NCI-H2107 treated with DMSO at 0.1 percent for 48 hours (cell line): ENCODE measurements at regions not wholly inside any gene's neighbourhood (a gene's known extent, or its start where the extent isn't known, plus 50 kb on each side); places are given as distances from the start of the nearest gene placed in this dataset.
"Not testable (repeated sequence)": the region's sequence is repeated elsewhere in the genome, so short reads cannot be mapped to it uniquely, and the experiment has no call there.

ENCODE experiments used
- DNase-seq: peaks from one replicate; lab custom pipeline; 2025; ENCODE audit not compliant: unreplicated experiment; lab: John Stamatoyannopoulos, UW

DNA sequence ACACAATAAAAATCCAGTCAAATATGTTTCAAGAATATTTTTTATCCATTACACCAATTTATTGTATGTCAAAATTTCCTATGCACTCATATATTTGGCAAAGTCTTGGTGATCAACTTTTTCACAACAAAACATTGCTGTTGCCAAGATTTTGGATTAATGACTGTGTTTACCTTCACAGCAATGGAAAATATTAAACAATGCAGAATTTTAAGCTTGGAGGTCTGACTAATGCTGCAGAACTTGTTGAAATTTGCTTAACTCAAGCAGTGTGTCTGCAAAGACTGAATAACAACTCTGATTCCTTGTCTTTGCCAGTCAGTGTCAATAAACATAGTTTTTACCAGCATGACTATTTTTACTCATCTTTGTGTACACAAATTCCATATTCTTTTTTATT is 336.4 kb downstream of the CCER1 start:
- DNase-seq = no peak

DNA sequence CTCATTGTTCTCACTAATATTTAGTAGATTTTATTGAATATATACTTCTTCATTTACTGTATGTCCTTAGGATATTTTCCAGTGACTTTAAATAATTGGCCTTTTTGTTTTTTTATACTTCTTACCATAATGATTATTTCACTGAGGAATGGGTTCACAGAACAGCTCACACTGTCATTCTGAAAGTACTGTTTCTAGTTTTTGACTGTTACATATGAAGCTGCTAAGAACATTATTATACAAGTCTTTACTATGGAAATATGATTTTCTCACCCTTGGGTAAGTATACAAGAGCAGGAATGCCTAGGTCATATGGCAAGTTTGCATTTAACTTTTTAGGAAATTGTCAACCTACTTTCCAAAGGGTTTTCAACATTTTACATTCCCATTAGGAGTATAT is 343.1 kb downstream of the CCER1 start:
- no peak for DNase-seq

DNA sequence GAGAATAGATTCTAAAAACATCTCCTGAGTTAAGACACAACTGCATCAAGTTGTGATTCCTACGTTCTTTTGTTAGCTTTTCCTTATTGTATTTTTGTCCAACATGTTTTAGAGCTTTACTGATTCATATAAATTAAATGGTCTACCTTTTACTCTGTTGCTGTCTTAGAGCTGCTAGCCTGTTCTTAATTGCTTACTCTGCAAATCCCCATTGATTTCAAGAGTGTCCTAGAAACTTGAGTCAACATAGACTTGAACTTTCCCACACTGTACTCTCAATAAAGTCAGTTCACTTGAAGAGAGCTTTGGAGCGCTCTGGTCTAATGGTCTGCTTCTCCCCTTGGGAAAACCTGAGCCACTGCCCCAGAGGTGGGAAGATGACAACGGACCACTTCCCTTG is 343.9 kb downstream of the CCER1 start:
- DNase-seq = no peak

DNA sequence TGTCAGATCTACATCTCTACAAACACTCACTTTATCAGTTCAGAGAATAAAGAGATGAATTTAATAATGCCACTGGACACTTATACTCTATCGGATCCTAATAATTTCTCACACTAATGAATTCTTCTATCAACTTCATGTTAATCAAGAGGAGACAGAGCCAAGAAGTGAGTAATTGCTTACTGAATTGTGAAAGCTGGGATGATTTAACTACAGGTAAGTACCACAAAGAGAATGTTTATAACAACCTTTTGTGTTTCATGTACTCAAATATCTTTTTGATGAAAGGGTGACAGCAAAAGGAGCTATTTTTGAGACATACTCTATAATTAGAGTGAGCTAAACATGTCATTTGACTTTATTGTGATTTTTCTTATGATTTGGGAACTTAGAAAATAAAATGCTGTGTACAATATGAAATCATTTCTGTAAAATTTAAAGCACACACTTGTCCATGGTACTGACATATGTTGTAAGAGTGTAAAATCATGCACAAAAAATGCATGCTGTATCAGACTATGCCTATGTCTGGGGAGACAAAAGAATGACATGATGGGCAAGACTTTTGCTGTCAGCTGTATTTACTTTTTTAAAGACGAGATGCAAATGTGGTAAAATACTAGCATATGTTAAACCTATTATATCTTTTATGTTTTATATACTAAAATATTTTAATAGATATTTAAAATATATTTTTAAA is 361.2 kb downstream of the CCER1 start:
- no peak for DNase-seq

DNA sequence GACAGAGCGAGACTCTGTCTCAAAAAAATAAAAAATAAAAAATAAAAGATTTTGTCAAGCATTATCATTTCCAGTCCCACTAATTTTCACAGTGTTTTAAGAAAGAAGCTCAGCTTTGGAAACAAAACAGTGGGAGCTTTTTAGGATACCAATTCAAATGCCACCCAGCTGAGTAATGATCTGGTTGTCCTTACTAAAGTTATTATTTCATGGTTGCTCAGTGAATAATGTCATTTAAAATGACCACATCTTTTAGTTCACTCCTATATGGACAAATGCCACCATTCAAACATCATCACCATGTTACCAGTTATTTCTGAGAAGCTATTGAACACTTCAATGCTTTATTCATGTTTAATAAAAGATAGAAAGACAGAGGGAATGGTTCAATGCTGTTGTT is 365.0 kb downstream of the CCER1 start:
- no peak for DNase-seq

DNA sequence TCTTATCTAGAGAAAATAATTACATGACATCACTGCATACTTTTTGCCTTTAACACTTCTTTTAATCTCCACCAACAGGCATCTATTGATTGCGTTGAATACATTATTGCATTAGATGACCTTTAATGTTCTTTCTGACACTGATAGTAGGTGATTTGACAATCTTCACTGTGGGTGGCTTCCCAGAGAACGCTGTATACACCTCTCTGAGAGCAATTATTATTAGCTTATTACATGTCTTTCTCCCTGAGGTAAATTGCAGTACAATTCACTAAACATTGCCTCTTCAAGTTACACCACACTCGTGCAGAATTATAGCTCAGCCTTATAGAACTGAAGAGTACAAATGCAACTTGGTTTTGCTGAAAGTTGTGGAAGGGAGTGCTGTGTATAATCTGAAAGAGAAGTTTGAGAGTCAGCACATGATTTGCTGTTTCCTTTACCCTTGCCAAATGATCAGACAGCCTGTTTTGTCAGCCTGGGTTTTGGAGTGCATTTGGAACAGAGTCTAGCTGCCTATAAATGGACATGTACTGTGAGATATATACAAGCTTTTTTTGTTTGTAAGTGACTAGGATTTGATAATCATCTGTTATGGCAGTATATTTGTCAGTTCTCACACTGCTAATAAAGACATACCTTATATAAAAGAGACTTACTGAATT is 369.2 kb downstream of the CCER1 start:
- DNase-seq = no peak

DNA sequence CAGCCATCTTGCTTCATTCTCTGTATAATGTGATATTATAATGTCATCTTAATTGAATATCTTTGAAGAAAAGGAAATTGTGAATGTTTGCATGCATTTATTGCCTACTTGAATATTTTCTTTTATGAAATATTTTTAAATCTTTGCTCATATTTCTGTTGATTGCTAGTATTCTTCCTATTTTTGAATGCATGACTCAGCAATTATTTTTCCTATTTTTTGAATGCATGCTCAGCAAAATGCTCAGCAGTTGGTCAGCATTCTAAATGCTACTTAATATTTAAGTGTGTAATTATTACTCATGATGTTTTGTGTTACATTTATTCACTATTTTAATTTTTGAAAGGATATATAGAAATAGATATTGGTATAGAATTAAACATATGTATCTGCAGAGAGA is 378.3 kb downstream of the CCER1 start:
- DNase-seq = no peak

DNA sequence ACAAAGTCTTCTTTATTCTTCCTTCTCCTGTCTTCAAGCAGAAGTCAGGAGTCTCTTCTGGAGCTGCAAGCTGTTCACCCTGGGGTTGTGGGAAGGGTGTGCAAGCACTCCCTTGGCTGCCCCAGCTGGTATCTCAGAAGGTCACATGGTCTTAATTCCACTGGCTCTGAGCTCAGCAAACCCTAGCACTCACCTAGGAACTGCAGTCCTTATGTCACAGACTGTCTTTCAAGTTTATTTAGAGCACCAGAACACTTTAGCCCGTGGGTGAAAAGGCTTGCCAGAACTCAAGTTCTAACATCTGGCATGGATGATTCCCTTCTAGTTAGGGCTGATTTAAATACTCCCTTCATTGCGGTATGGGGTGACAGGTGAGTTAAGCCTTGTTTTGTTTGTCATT is 379.0 kb downstream of the CCER1 start:
- DNase-seq = no peak

DNA sequence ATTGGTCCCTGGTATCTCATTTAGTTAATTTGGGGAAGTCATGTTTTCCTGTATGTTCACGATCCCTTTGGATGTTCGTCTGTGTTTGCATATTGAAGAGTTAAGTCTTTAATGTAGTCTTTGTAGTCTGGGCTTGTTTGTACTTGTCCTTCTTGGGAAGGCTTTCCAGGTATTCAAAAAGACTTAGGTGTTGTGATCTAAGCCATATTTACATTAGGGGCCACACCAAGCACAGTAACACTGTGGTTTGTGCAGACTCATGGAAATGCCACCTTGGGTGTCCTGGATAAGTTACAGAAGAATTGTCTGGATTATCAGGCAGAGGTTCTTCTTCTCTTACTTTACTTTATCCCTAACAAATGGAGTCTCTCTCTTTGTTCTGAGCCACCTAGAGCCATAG is 380.3 kb downstream of the CCER1 start:
- DNase-seq = no peak

DNA sequence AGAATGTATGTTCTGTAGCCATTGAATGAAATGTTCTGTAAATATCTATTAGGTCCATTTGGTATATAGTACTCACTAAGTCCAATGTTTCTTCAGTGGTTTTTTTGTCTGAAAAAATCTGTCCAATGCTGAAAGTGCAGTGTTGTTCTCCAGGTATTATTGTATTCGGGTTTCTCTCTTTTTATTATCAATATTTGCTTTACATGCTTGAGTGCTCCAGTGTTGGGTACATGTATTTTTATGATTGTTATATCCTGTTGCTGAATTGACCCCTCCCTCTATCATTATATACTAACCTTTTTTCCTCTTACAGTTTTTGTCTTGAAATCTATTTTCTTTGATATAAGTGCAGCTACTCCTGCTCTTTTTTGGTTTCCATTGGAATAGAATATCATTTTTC is 382.2 kb downstream of the CCER1 start:
- no peak for DNase-seq

DNA sequence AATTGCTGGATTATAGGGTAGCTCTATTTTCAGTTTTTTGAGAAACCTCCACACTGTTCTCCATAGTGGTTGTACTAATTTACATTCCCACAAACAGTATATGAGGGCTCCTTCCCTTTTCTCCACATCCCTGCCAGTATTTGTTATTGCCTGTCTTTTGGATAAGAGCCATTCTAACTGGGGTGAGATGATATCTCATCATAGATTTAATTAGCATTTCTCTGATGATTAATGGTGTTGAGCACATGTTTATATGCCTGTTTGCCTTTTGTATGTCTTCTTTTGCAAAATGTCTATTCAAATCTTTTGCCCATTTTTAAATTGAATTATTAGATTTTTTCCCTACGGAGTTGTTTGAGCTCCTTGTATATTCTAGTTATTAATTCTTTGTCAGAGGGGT is 385.3 kb downstream of the CCER1 start:
- DNase-seq = no peak

DNA sequence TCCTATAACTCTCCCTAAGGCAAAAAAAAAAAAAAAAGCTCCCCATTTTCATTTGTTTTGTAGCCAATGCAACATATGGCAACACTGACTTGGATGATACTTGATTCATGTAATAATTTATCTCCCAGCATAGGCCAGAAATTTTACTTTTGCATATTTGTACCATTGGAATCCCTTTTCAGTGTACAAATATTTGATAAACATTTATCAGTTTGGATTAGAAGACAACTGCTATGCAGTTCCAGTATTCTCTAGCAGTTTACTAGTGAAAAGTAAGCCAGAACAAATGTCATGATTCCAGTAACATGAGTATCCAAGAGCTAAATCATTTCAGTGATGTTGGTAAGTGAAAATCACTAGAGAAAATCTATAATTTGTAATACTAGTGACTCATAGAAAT is 392.3 kb downstream of the CCER1 start:
- no peak for DNase-seq

DNA sequence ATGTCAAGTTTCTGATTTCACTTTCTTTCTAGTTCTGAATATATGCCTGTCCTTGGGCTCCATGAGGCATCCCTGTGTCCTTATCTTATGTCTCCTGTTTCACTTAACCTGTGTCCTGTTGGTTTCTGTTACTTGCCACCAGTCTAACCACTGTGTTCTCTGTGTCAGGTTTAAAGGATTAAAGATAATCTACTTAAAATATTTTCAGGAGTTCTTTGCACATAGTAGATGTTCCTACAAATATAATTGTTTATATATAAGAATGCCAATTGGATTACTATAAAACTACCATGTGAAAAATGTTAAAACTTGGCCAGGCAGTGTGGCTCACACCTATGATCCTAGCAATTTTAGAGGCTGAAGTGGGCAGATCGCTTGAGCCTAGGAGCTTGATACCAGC is 406.4 kb downstream of the CCER1 start:
- DNase-seq = no peak

DNA sequence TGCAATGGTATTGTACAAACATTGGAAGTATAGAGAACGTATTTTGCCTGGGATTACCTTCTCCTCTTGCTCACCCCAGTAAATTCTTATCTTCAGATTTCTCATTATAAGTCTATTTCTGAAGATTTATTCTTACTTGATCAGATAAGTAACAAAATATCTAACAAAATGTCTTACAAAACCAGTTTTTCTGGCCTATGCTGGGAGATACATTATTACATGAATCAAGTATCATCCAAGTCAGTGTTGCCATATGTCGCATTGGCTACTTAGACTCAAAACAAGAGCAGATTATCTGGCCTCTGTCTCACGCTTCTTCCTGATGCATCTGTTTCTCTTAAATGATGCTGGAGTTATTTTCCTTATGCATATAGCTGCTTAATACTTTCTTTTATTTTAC is 408.5 kb downstream of the CCER1 start:
- DNase-seq = no peak

DNA sequence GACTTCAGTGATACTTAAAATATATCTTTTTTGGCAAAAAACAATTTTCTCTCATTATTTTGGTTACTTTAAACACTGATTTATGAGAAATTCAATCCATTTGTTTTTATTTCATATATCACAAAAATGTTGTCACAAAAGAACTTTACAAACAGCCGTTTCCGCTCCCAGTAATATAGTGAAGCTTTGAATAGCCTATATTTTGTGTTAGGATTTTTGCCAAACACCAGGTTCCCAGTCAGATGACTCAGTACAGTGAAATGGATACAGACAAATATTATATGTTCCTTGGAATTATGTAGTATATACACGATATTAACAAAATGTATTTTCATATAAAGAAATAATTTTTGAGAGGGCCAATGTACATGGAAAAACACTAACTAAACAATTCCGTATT is 411.1 kb downstream of the CCER1 start:
- DNase-seq = no peak

DNA sequence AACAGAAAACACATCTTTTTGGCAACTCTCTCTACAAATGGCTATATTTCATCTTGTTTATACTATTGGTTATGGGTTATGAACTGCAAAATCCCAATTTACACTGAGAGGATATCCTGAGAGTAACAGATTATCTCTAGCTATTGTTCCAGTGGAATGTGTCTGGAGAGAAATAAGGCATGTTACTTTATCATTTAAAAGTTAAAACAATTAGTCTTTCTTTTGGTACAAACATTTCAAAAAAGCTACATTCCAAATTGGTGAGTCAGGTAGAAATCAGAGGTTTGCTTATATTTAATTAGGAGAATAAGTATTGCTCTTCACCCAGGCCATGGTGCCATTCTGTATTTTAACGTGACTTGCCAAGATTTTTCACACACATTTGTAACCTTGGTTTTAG is 411.6 kb downstream of the CCER1 start:
- no peak for DNase-seq

DNA sequence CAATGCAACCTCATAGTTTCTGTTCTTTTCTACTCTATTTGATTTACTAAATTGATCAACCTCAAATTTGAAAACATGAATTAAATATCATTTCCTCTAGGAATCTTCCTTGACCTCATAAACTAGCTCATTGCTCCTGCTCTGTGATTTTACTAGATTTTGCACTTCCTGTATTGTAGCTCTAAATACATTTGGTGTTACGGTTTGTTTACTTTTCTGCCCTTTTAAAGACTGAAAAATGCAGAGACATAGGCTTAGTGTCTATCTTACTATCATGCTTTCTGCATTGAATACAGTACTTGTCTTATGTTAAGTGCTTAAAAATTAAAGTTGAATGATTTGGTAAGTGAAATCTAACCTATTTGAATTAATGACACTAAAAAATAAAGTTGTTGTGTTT is 412.1 kb downstream of the CCER1 start:
- DNase-seq = not testable (repeated sequence)

DNA sequence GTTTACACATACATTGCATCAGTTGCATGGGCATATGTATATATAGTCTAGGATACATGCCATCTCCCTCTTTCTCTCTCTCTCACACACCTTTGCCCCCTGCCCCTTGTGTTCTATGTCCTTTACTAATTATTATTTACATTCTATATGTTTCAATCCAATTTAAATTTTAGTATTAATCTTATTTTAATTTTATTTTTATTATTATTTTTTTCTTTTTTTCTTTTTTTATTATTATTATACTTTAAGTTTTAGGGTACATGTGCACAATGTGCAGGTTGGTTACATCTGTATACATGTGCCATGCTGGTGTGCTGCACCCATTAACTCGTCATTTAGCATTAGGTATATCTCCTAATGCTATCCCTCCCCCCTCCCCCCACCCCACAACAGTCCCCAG is 421.1 kb downstream of the CCER1 start:
- not testable (repeated sequence) for DNase-seq

DNA sequence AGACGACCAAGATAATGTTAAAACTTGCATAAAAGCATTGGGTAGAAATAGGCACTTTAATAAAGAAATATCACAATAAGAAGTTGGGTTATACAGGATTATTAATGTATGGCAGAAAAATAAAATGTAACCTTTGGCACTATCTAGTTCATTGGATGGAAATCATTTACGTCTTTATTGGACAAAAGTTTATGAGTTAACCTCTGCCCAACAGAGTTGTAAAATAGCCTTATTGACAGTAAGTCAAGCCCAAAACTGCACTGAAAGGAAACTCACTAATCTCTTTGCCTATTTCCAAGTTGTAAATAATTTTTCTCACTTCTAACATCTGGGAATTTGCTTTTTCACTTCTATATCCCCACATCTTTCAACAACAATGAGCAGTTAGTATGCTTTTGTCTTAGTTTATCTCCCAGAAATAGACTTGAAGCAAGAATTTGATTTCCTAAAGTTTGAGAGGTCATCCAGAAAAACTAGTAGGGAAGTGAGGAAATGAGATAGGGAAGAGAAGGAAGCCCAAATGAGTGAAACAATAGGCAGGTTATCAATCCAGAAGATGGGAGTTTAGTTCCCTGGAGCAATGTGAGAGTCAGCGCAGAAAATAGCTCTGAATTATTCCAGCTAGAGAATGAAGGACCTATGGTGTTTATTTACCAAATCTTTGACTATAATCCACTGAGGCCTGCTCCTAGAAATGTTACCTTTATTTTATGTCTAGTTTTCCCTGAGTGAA is 434.8 kb downstream of the CCER1 start:
- no peak for DNase-seq

DNA sequence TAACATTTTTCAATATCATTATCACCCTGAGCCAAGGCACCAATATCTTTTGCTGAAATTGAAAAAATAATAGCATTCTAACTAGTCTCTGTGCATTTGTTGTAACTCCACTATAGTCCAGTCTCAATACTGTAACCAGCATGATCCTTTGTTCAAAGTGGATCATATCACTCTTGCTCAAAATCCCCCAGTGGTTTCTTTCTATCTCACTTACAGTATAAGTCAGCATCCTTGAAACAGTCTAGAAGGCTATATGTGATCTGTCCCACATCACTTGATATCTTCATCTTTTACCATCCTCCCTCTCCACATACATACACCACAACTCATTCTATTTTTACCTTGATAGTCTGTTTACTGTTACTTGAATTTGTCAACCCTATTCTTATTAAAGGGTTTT is 435.7 kb downstream of the CCER1 start:
- DNase-seq = no peak

DNA sequence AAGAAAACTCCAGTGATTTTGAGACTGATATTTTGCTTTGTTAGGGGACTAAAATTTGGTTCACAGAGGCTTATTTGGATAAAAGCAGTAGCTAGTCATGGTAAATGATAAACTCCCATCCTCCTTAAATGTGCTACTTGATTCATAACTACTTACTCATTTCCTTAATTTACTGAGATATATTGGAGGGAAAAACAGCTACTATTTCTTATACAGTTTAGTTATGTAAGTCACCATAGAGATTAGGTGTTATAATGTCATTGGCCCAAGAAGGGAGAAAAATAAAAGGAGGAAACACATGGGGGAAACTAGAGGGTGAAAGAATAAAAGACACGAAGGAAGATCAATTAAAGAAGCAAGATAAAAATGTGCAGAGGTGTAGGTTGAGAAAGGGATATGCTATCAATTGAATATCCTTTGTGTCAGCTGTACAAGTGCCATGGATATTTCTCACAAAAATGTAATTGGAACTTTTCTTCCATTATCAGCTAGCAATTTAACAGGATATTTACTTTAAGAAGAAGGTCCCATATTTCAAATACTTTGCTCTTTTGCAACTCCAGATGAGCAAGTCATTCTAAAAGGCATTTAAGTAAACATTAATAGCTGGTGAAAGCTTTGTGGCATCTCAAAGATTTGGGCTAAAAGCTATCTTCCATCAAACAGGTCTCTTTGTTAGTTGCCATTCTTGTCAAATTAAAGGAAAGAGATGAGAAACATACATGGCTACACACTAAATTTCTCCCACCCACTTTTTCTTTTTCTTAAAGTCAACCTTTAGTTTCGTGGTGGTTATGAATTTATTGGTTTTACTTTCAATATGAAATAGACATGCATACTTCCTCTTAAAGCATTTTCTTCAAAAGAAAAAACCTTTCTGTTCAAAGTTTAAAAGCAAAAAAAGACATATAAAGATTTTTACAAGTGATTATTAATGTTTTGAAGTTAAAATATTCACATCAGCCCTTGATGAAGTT is 439.5 kb downstream of the CCER1 start:
- DNase-seq = no peak
